ENCODE measurements at regions not wholly inside any gene's neighbourhood (a gene's known extent, or its start where the extent isn't known, plus 50 kb on each side); places are given as distances from the start of the nearest gene placed in this dataset.

DNA sequence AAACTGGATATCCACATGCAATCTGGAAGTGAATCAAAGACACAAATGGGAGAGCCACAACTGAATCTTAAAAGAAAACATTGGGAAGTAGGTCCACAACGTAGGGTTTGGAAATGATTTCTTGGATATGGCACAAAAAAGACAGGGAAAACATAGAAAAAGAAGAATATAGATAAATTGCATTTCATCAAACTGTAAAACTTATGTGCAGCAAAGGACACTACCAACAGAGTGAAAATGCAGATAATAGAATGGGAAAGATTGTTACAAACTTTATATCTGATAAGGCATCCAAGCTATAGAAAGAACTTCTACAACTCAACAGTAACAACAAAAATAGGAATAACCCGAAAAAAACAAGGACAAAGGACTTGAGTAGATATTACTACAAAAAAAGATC is 89.6 kb downstream of the ZNF280B start:
- no peak for DNase-seq (ENCODE audit: low read depth)

DNA sequence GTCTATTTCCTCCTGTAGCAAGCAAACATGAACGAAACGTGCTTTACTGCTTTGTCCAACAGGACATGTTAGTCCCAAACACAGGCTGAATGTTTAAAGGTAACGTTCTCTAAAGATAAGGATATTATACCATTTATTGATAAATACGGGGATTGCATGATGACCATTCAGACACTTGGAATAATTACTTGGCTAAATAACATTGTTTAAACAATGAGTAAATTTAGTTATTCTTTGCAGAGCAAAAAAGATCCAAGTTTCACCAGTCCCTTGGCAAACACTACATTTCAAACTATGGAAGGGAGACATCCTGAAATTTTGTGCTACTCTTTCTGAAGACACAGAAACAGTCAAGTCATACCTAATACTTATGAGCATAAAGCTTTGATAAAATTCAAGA is 88.0 kb downstream of the ZNF280B start:
- DNase-seq (ENCODE audit: low read depth): no peak

DNA sequence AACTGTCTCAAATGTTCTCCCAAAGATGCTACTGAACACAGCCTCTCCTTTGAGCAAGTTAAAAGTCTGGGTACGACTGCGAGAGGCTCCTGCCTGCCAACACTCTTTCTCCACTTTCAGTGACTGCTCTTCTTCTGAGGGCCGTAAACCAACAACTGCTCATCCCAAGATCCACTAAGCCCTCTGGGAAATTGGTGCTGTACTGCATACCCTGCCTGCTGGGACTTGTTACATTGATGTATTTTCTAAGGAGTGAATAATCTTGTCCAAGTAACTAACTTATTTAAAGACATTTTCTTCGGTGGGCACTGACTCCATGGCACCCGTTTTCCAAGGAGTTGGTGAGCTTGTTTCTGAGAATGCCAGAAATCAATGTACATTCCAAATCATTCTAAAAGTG is 87.2 kb downstream of the ZNF280B start:
- DNase-seq (ENCODE audit: low read depth): no peak

DNA sequence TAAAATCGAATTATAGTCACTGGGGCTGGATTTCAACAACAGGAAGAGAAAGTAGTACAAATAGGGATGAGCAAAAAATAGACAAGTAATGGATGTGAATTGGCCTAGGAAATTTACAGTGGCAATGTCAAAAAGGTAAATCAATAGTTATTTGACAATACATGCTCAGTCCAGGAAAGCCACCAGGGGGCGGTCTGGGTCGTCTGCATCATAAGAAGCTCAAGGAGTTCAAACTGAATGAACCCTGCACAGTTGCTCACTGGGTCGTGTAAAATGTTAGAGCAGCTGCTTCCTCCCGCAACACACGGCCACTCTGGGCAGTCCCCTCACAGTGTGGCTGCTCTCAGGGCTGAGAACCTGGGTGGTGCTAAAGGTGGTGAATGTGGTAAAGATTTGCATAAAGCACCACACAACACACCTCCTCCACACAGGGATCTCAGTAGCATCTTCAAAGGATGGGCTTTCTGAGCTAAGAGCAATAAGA is 85.9 kb downstream of the ZNF280B start:
- DNase-seq (ENCODE audit: low read depth): peak; percentile 16

DNA sequence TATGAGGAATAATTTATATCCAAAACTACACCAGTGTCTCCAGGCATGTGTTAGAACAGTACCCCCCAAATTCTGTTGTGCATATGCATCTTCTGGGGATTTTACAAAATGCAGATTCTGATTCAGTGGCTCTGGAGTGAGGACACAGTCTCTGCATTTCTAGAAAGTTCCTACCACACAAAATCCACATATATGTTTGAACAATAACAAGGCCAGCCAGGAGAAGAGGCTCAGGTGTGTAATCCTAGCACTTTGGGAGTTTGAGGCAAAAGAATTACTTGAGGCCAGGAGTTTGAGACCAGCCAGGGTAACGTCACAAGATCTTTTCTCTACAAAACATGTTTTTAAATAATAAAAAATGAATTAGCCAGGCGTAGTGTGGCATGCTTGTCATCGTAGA is 84.9 kb downstream of the ZNF280B start:
- DNase-seq (ENCODE audit: low read depth): no peak

DNA sequence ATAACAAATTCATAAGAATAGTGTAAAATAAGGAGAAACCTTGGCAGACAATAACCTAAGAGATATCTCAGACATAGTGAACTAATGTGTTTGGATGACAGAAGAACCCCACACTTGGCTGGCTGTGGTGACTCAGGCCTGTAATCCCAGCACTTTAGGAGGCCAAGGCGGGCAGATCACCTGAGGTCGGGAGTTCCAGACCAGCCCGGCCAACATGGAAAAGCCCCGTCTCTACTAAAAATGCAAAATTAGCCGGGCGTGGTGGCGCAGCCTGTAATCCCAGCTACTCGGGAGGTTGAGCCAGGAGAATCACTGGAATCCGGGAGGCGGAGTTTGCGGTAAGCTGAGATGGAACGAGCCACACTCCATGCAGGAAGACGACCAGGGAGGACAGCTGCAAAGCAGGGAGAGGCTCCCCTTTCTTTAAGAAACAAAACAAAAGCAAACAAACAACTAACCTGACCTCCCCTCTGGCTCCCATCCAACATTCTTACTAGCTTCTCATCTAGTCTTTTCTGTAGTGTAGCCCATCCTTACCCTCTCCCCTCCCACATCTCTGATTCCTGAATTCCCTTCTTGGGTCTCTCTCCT is 84.2 kb downstream of the ZNF280B start:
- no peak for DNase-seq (ENCODE audit: low read depth)

DNA sequence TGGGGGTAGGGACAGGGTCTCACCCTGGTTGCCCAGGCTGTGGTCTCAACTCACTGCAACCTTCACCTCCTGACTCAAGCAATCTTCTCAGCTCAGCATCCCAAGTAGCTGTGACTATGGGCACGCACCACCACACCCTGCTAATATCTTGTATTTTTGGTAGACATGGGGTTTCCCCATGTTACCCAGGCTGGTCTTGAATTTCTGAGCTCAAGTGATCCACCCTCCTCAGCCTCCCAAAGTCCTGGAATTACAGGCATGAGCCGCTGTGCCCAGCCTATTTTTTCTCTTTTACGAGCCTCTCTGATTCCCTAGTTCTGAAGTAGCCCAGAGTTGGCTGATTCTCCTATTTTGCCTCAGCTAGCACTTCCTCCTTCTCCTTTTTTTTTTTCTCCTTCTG is 83.6 kb downstream of the ZNF280B start:
- DNase-seq (ENCODE audit: low read depth): no peak

DNA sequence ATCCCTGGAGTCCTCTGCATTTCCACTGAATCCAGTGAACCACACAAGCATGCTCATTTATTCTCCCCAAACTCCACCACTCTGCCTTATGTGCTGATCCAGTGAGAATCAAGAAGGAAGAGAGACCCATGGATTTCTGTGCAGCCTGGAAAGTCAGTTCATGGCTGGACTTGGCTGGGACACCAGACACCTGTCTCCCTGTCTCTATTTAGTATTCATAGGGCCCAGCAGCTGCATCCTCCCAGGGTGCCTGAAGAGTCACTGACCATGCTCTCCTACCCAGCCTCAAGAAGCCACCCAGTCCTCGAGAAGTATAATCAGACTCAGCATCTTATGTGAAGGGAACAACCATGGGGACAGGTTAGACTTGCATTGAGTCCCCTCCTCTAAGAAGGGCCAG is 83.2 kb downstream of the ZNF280B start:
- DNase-seq (ENCODE audit: low read depth): no peak

DNA sequence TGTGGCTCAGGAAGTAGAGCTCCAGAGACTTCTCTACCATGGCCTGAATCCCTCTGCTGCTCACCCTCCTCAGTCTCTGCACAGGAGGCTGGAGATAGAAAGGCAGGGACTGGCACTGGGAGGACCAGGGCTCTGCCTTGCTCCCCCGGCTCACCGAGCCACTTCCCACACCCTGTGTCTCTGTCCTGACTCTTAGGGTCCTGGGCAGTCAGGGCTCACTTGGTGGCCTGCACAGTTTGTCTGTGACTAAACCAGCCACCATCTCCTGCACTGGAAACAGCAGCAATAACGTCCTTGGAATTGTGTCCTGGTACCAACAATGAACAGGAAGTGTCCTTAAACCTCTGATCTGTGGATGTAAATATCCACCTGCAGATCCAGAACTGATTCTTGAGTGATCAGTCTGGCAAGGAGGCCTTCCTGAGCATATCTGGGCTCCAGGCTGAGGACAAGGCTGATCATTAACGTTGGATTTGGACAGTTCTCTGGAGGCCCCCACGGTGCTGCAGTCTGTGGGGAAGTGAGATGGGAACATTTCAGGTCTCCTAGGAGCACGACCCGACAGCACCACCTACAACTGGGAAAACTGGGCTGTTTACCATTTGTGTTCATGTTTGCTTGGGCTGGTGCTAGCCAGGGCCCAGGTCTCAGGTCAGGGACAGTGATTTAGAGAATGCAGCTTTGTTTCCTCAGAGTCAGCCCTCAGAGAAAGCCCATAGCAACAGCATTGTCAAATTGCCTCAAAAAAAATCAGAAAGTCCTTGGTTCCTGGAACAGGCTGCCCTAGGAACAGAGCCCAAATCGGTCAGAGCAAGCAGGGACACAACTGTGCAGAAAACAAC is 82.5 kb downstream of the ZNF280B start:
- DNase-seq (ENCODE audit: low read depth): no peak

DNA sequence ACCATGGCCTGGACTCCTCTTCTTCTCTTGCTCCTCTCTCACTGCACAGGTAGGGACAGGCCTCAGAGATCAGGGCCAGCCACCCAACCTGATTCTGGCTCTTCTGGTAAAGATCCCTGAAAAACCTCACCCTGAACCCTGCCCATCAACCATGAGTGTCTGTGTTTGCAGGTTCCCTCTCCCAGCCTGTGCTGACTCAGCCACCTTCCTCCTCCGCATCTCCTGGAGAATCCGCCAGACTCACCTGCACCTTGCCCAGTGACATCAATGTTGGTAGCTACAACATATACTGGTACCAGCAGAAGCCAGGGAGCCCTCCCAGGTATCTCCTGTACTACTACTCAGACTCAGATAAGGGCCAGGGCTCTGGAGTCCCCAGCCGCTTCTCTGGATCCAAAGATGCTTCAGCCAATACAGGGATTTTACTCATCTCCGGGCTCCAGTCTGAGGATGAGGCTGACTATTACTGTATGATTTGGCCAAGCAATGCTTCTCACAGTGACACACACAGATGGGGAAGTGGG is 80.9 kb downstream of the ZNF280B start:
- DNase-seq (ENCODE audit: low read depth): no peak

DNA sequence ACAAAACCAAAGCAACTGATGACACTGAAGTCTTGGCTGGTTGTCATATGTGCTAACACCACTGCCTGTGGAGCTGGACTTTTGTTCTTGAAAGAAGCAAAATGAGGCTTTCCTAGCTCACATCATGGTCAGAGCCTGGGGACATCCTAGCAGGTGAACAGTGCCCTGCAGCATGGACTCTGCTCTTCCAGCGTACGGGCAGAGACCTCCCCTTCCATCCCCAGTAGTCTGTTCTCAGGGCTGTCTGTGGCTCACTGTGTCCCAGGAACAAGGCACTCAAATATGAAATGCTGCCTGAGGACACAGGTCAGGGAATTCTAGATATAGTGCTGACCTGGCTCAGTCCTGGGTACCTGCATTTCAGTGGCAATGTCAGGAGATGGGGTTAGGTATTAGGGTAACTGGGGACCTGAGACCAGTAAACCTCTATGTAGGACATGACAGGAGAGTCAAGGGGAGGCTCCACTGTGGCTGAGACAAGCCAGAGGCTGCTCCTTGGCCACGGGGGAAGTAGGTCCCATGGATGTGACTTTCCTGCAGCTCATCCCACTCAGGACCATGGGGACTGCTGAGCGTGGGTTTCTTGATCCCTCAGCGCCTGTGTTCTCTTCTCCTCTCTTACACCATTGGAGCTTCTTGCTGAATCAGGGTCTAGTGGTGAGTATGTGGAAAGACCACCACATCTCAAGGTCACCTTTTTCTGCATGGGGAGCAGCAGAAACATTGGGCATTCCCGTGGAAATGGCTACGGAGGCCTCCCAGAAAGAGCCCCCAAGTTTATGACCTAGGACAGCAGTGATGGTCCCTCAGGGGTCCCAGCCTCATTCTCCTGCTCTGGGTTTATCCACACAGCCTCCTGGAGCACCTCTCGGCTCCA is 80.1 kb downstream of the ZNF280B start:
- no peak for DNase-seq (ENCODE audit: low read depth)

DNA sequence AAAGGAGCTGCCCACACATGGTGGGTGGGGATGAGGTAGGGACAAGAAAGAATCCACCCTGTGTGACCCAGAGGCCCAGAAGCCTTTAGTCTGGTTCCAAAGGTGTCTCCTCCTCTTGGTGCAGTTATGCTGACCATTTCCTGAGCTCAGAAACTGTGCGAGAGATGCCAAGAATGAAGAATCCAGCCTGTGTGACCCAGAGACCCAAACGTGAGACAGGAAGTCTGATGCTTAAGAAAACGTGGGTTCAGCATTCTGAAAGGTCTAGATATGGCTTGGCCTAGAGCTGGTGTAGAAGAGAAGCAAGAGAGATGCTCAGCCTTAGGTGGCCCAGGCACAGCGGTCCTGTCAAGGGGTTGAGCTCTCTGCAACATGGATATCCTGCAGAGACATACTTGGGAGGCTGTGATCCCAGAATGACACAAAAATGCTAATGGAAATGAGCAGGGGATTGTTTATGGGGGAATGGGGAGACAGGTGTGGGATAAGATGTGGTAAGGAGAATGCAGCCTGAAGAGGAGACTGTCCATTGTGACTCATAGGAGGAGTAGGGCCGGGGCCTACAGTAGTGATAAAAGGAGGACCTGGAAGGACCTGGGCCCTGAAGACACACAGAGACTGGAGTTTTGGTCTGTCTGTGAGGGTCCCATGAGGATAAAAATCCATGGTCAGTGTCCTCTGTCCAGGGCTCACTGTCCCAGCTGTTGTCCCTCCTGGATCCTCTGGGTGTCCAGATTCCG is 79.0 kb downstream of the ZNF280B start:
- no peak for DNase-seq (ENCODE audit: low read depth)

DNA sequence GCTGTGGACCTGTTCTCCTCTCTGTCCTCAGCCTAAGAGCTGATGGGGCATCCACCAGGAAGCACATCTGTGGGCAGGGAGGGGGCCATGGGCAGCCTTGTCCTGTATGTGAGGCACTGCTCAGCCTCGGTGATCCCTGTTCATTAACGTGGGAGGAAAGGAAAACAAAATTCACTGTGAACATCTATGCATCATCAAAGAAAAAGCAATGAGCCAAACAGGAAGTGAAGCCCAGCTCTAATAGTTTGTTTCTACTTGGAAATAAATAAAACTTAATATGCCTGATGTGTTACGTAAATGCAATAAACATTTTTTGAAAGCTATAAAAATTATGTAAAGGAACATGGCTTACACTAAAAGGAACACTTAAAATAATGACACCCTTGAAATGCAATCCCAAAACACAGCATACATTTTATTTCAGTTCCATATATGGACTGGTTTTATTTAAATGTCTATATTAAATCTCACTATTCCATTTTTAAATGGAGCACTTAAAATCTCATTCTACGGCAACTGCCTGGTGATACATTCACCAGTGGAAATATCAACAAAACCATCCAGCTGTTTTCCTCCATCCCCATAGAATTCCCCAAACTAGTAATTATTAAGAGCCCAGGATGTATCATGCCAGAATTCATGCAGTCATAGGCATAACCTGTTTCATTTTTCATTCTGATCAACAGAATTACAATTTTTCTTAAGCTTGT is 78.3 kb downstream of the ZNF280B start:
- DNase-seq (ENCODE audit: low read depth): no peak

DNA sequence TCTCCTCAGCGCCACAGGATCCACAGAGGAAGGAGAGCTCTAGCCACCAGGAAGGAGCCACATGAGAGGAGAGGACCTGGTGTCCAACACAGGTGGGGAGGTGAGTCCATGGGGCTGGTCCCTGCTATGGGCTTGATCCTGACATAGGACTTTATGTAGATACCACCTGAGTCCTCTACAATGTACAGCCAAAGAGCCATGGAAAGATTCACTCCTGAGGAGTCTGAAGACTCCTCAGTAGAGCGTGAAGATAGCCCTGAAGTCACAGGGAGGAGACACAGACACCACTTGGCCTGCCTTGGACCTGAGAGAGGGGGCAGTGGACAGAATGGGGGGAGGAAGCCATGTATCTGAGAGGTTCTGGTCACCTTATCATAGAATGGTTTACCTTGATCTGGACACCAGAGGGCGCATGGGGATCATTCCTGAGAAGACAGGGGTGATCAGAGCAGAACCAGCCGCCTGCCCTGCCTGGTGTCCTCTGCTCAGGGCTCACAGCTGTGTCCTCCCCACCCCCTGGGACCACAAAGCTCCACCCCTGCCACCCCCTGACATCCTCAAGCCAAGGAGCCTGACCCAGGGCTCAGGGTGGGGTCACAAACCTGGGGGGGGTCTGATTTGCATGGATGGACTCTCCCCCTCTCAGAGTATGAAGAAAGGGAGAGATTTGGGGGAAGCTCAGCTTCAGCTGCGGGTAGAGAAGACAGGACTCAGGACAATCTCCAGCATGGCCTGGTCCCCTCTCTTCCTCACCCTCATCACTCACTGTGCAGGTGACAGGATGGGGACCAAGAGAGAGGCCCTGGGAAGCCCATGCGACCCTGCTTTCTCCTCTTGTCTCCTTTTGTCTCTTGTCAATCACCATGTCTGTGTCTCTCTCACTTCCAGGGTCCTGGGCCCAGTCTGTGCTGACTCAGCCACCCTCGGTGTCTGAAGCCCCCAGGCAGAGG is 77.0 kb downstream of the ZNF280B start:
- no peak for DNase-seq (ENCODE audit: low read depth)

DNA sequence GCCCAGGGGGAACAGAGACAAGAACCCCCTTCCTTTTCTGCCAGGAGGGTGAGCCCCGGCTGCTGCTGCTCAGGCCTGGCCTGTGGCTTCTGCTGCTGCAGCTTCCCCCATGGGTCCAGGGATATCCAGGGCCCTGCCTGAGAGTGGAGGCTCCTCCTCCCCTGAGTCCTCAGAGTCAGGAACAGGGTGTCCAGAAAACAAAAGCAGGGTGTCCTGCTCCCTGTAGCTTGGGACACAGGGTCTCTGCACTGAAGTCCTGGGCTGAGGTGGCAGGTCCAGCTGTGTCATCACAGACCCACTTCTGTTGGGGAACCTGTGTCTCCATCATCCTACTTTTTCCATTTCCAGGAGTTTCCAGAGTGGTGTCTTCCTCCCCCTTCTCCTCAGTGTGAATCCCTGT is 76.1 kb downstream of the ZNF280B start:
- DNase-seq (ENCODE audit: low read depth): no peak

DNA sequence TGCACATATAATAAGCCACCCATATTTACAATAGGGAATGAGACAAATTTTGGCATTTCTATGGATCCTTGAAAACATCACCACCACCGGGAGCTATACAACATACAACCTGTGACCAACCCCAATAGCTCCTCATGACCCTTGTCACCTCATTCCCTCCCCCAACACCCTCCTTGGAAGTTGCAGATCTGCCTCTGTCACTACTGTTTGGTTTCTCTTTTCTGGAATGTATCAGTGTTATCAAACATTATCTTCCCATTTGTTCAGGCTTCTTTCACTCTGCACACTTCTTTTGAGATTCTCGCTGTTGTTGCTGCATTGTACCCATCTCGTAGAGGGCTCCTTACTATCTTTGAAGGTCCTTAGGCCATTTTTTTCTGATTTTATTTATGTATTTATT is 75.6 kb downstream of the ZNF280B start:
- no peak for DNase-seq (ENCODE audit: low read depth)

DNA sequence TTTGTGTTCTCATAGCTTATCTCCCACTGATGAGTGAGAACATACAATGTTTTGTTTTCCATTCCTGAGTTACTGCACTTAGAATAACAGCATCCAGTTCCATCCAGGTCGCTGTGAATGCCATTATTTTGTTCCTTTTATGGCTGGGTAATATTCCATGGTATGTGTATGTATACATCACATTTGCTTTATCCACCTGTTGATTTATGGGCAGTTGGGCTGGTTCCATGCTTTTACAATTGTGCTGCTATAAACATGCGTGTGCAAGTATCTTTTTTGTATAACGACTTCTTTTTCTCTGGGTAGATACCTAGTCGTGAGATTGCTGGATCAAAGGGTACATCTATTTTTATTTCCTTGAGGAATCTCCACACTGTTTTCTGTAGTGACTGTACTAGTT is 74.8 kb downstream of the ZNF280B start:
- no peak for DNase-seq (ENCODE audit: low read depth)

Data from stimulated activated CD8-positive, alpha-beta memory T cell treated with anti-CD3 and anti-CD28 coated beads, Interleukin-12 subunit alpha, Interleukin-12 subunit beta, amount 100 ng/mL, for 4 hours (primary cell).